Muscle of leg (tissue), 3 donors: ENCODE measurements at regions not wholly inside any gene's neighbourhood (a gene's known extent, or its start where the extent isn't known, plus 50 kb on each side); places are given as distances from the start of the nearest gene placed in this dataset.
"Not testable (repeated sequence)": the region's sequence is repeated elsewhere in the genome, so short reads cannot be mapped to it uniquely, and the experiment has no call there.

ENCODE experiments used
- DNase-seq: peaks from one replicate; pipeline ENCODE4 v3.0.0; 2013
- H3K27ac ChIP-seq: one replicate; pipeline ENCODE4 v1.5.1; 2013; ENCODE audit warnings: mild to moderate bottlenecking, low read length, control low read depth
- H3K27me3 ChIP-seq: one replicate; pipeline ENCODE4 v1.6.1; 2013; ENCODE audit warnings: low read length; ENCODE audit not compliant: control insufficient read depth, insufficient read depth
- H3K36me3 ChIP-seq: one replicate; pipeline ENCODE4 v1.6.1; 2013; ENCODE audit warnings: low read length; ENCODE audit not compliant: control insufficient read depth, insufficient read depth
- H3K4me1 ChIP-seq: one replicate; pipeline ENCODE4 v1.6.1; 2013; ENCODE audit warnings: low read length; ENCODE audit not compliant: control insufficient read depth, insufficient read depth
- H3K4me3 ChIP-seq: one replicate; pipeline ENCODE4 v1.5.1; 2013; ENCODE audit warnings: low read length, control low read depth
- H3K9me3 ChIP-seq: replicated peaks from 2 replicates; pipeline ENCODE4 v1.6.1; 2013; ENCODE audit warnings: low read depth, low read length; ENCODE audit not compliant: control insufficient read depth
- WGBS: methylation state at CpG from one replicate; pipeline ENCODE4 v1.1.5; 2013; ENCODE audit warnings: missing lambda C conversion rate; ENCODE audit not compliant: insufficient coverage; 5-methylcytosine and 5-hydroxymethylcytosine counted together

DNA sequence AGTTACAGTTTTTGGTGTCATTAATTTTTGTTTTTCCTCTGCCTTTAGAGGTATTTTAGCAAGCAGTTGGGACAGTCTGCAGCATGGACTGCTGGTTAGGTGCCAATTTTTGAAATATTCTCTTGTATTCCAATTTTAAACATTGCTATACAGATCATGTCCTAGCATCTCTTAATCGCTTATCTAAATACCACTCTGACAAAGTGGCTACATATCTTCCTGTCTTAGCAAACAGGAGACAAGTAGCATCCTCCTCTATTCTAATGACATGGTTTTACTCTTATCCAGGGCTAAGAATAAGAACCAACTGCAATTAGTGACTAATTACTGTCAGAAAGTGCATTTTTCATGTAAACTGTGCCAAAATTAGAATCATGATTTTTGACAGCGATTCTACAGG lies 117.8 kb upstream of the ATP2B1 start:
- no CpG with 5 or more reads among the region's 2 CpGs for WGBS
- no peak for DNase-seq

DNA sequence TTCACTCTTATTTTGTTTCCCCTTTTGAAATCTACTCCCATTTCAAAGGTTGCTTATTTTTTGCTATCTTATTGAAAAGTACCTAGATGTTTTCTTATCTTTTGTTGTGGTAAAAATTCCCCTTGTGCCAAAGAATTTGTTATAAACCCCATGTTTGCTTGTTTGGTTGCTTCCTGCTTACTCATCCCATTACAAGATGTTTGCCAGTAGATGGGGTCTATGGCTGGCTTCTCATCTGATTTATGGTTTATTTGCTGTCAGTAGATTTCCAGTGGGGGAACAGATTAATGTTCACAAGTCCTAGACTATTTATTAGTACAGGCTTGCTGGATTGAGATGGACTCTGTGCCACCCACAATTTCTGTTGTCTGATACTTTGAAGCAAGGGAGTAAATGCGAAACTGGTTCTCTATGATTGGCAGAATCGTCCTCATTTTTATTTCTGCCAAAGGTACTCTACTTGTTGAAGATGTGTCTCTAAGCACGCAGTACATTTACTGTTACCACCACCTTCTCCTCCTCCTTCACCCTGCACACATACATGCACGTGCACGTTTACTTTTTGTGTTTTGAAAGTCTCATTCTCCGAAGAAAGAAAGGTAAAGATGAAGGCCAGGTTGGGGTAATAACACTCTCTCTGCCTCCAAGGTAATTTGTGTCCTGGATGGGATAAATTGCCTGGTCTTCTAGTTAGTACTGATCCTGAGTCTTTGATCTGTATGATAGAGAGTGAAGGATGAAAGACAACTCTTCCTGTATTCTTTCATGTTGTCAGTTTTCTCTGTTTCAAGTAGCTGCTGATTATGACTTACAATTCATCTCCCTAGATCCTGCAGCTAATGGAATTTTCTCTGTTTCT lies 117.2 kb upstream of the ATP2B1 start:
- 82% methylated on average over 3 of the region's 6 CpGs for WGBS
- H3K9me3 ChIP-seq, result no peaks in the 10 kb centered on the region
- H3K4me3 ChIP-seq, result no peak overlapping the region

More for the DNA sequence above, 117.8 kb upstream of the ATP2B1 start:
- Histone ChIP-seq H3K27ac (no peak overlapping the region), H3K9me3 (no peaks in the 10 kb centered on the region), H3K36me3 (no peaks in the 10 kb centered on the region), H3K27me3 (no peaks in the 10 kb centered on the region), H3K4me1 (no peaks in the 10 kb centered on the region), H3K4me3 (no peak overlapping the region)

DNA sequence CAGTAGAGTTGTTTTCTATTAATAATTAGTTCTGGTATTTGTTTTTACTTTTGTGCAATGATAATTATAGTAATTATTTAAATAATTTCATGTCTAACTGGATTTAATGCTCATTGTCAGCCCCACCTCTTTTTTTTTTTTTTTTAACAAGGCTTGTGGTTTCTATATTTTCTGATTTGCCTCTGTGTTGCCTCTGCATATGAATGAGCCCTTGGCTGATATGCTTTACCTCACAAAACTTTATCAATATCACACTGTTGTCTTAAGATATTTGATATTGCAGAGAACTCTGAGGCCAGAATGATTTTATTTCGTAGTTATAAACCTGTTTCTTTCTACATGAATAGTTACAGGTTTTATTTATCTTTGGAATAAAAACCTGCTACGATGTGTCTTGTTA lies 116.2 kb upstream of the ATP2B1 start:
- H3K4me1 ChIP-seq, result no peaks in the 10 kb centered on the region
- no peaks in the 10 kb centered on the region for H3K36me3 ChIP-seq
- H3K27ac ChIP-seq, result no peak overlapping the region
- WGBS, result no CpG with 5 or more reads among the region's 2 CpGs
- no peak for DNase-seq
- H3K27me3 ChIP-seq, result no peaks in the 10 kb centered on the region
- H3K4me3 ChIP-seq, result no peak overlapping the region
- H3K9me3 ChIP-seq, result no peaks in the 10 kb centered on the region

More for the DNA sequence above, 117.2 kb upstream of the ATP2B1 start:
- DNase-seq, result no peak
- Histone ChIP-seq H3K4me1 (no peaks in the 10 kb centered on the region), H3K27ac (no peak overlapping the region), H3K27me3 (no peaks in the 10 kb centered on the region), H3K36me3 (no peaks in the 10 kb centered on the region)

DNA sequence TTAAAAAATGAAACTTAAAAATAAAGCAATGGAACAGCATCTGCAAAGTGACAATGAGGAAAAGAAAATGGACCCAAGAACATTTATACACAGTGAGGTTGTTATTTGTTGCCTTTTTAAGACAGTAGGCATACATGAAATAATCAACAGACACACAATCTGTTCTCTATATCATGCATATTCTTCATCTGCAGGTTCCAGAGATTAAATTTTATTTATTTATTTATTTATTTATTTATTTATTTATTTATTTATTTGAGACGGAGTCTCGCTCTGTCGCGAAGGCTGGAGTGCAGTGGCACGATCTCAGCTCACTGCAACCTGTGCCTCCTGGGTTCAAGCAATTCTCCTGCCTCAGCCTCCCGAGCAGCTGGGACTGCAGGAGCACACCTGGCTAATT lies 114.4 kb upstream of the ATP2B1 start:
- not testable (repeated sequence) for H3K27ac ChIP-seq, H3K4me1 ChIP-seq, H3K4me3 ChIP-seq, H3K36me3 ChIP-seq, H3K9me3 ChIP-seq, DNase-seq, H3K27me3 ChIP-seq
- WGBS, result 83% methylated on average over 1 of the region's 6 CpGs

DNA sequence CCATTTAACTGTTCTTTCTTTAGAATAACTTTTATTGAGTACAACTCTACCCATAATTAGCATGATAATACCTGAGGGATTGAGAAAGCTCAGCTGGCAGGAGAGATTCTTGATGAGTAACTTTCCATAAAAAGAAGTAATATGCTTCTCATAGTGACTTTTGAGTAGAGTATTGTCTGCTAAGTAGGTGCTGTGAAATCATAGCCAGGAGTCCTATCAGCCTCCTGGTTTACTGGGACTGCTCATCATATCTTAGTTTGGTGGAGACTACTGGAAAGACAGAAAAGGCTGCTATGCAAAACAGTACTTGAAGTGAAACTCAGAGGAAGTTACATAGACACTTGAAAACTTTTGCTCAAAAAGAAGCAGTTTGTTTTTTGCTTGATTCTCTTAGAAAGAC lies 113.3 kb upstream of the ATP2B1 start:
- Histone ChIP-seq H3K27me3 (no peaks in the 10 kb centered on the region), H3K4me1 (no peaks in the 10 kb centered on the region), H3K36me3 (no peaks in the 10 kb centered on the region), H3K4me3 (no peak overlapping the region), H3K9me3 (no peaks in the 10 kb centered on the region), H3K27ac (no peak overlapping the region)
- no peak for DNase-seq

DNA sequence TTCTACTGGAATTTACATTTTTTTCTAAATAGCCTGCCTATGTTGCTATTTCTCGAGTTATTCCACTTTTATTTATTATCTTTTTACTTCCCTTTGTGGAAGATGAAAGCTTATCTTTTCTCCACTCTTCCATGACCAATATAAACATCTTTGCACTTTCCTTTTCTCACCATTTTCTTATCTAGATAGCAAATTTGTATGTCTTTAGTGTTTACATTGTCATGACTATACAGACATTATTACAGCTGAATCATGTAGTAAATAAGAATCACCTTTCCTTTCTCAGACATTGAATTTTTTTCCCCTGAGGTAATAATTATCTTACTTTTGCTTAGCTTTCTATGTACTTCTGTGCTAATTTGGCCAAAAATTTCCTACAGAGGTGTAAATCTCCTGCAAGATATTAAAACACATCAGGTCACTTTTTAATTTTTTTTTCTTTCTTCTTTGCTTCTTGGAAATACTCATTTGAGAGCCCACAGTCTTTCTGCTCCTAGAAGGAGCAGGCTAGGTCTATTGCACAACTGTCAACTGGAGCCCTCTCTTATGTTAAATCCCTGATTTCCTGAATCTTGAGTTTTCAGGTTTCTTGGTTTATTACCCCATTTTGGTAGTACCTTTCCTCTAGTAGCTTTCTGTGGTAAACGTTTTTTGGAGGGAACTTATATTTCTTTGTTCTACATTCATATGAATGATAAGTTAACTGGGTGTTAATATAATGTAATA lies 109.0 kb upstream of the ATP2B1 start:
- no peaks in the 10 kb centered on the region for H3K9me3 ChIP-seq
- no peak overlapping the region for H3K4me3 ChIP-seq
- H3K27ac ChIP-seq, result no peak overlapping the region
- no peaks in the 10 kb centered on the region for H3K27me3 ChIP-seq
- no peaks in the 10 kb centered on the region for H3K36me3 ChIP-seq
- WGBS, result no CpG with 5 or more reads among the region's 2 CpGs
- H3K4me1 ChIP-seq, result no peaks in the 10 kb centered on the region
- DNase-seq, result no peak

DNA sequence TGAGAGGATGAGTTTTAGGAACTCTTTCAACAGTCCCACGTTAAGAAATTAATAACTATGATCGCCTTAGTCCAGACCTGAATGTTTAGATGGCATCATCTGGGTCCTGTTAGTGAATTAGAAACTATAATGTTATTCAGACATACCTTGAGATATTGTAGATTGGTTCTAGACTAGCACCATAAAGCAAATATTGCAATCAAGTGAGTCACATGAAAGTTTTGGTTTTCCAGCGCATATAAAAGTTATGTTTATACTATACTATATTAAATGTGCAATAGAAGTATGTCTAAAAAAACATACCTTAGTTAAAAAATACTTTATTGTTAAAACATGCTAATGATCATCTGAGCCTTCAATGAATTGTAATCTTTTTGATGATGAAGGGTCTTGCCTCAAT lies 106.6 kb upstream of the ATP2B1 start:
- no peak for DNase-seq
- Histone ChIP-seq H3K27me3 (no peaks in the 10 kb centered on the region), H3K27ac (no peak overlapping the region), H3K4me3 (no peak overlapping the region), H3K36me3 (no peaks in the 10 kb centered on the region), H3K4me1 (no peaks in the 10 kb centered on the region), H3K9me3 (no peaks in the 10 kb centered on the region)
- no CpG with 5 or more reads among the region's 3 CpGs for WGBS

DNA sequence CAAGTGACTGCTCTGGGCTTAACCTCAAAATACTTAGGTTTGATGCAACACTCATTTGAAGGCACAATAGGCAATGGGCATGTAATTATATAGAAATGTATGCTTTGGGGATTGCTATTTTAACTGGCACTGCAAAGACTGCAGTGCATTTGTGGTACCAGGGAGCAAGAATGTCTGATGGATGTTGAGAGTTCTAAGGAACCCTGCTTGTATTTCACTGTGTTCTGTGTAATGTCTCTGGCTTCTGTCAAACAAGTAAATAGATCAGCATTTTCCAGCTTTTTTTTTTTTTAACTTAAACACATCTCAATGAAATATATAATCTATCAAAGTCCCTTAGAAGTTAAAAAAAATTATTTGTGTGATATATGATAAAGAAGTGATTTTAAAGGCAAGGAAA lies 94.8 kb upstream of the ATP2B1 start:
- Histone ChIP-seq H3K36me3 (no peaks in the 10 kb centered on the region), H3K9me3 (no peaks in the 10 kb centered on the region), H3K27ac (no peak overlapping the region), H3K27me3 (no peaks in the 10 kb centered on the region), H3K4me1 (no peaks in the 10 kb centered on the region), H3K4me3 (no peak overlapping the region)
- DNase-seq, result no peak

DNA sequence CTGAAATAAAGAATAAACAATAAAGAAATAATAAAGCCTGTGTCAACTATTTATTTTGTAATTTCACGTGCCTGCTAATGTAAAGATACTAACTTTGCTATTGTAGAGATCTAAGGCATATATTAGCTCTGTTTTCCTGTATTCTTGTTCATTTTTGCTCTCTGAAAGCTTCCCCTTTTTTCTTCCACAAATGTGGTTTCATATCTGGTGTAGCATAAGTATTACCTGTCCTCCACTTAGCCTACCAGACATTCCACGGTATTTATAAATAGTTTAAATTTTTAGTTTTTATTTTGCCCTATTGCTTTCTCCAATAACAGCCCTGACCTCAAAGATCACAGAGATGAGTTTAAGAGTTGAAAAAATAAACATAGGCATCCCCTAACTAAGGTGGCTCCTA lies 92.6 kb upstream of the ATP2B1 start:
- Histone ChIP-seq H3K4me3 (no peak overlapping the region), H3K4me1 (no peaks in the 10 kb centered on the region), H3K9me3 (no peaks in the 10 kb centered on the region), H3K27ac (no peak overlapping the region), H3K27me3 (no peaks in the 10 kb centered on the region), H3K36me3 (no peaks in the 10 kb centered on the region)
- no CpG with 5 or more reads among the region's 2 CpGs for WGBS
- DNase-seq, result no peak

DNA sequence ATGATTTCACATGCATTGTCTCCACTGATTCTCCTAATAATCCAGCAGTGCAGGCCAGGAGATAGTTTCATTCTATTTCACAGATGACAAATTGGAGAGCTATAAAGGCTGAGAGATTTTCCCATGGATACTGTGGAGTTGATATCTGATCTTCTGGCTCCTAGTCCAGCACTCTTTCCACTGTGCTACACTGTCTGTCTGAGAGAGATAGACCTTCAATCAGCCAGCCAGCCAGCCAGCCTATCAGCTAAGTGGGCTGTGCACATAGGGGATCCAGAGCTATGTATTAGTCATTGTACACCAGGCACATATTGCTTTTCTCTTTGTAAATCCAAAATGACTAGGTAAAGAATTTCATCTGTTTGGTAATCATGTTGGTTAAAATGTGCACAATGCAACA lies 91.8 kb upstream of the ATP2B1 start:
- Histone ChIP-seq H3K36me3 (no peaks in the 10 kb centered on the region), H3K9me3 (no peaks in the 10 kb centered on the region), H3K27me3 (no peaks in the 10 kb centered on the region), H3K27ac (no peak overlapping the region), H3K4me3 (no peak overlapping the region), H3K4me1 (no peaks in the 10 kb centered on the region)
- DNase-seq, result no peak
